HepG2 (cell line): ENCODE measurements at regions not wholly inside any gene's neighbourhood (a gene's known extent, or its start where the extent isn't known, plus 50 kb on each side); places are given as distances from the start of the nearest gene placed in this dataset.

Experiments used
- ATAC-seq: fragments of 200-7000 bp; cut with Tn5 transposase; 3 replicates; pipeline ENCODE4 v1.9.1; 2020; ENCODE audit warnings: mild to moderate bottlenecking, moderate library complexity
- BruUV-seq: library from RNA; stranded (reverse); fragments of 400-500 nt; replicated peaks from 2 replicates; lab custom pipeline; 2021; lab: Mats Ljungman, UMichigan
- CTCF ChIA-PET: fragments of 300-600 bp; formaldehyde crosslinking; extraction: SDS; loops from one replicate; lab custom pipeline; 2021; ENCODE audit warnings: low total read pairs, inconsistent platforms, low intra/inter-chr PET ratio; lab: Yijun Ruan, JAX
- POLR2A ChIA-PET: fragments of 350-600 bp; sonication (Branson Sonifier 250); formaldehyde crosslinking; loops from one replicate; lab custom pipeline; 2020; ENCODE audit warnings: antibody characterized with exemption, inconsistent platforms; lab: Yijun Ruan, JAX
- DNase-seq: peaks from one replicate; pipeline ENCODE4 v3.0.0-alpha.2; 2015; ENCODE audit warnings: low spot score
- FAIRE-seq: peaks from 3 replicates; lab custom pipeline; 2011; peaks lifted over from hg19 to GRCh38; lab: Jason Lieb, UNC
- H2AFZ ChIP-seq: one replicate; pipeline ENCODE4 v1.6.1; 2011; ENCODE audit warnings: low read length, inconsistent platforms
- H3K27ac ChIP-seq: fragments of 300-600 bp; 3 replicates; pipeline ENCODE4 v1.8.0; 2011; ENCODE audit warnings: mixed run types, mild to moderate bottlenecking, mixed read lengths, low read length, inconsistent platforms; ENCODE audit not compliant: insufficient read depth; ENCODE audit errors: extremely low read length
- H3K27me3 ChIP-seq, 2 experiments: fragments of 200-600 bp in 1 of 2; 2 replicates in 1 of 2; 3 replicates in 1 of 2; pipeline versions ENCODE4 v1.6.0 to v1.8.0; 2011; ENCODE audit warnings: low read length in 2 of 2, mild to moderate bottlenecking in 2 of 2, moderate library complexity in 2 of 2, inconsistent platforms in 1 of 2; ENCODE audit not compliant: insufficient read depth in 2 of 2, control insufficient read depth in 1 of 2
- H3K36me3 ChIP-seq, 2 experiments: fragments of 200-600 bp in 1 of 2; replicated peaks in 1 of 2; 2 replicates in 1 of 2; 3 replicates in 1 of 2; pipeline versions ENCODE4 v1.5.1 to v1.8.0; 2011; ENCODE audit warnings: low read length in 2 of 2, inconsistent platforms in 1 of 2; ENCODE audit not compliant: insufficient read depth in 2 of 2, control insufficient read depth in 1 of 2
- H3K4me1 ChIP-seq: 2 replicates; pipeline ENCODE4 v1.5.1; 2012; ENCODE audit warnings: low read length, inconsistent platforms; ENCODE audit not compliant: insufficient read depth
- H3K4me2 ChIP-seq: 2 replicates; pipeline ENCODE4 v1.6.0; 2011; ENCODE audit warnings: low read depth, low read length, inconsistent platforms
- H3K4me3 ChIP-seq, 3 experiments: fragments of 200-600 bp in 1 of 3; sonication (generic), shearing (Covaris generic) in 1 of 3; replicated peaks in 1 of 3; 2 replicates each; pipeline ENCODE4 v1.5.1; 2011 to 2016; ENCODE audit warnings: low read length in 3 of 3, inconsistent platforms in 2 of 3, low read depth in 2 of 3, mild to moderate bottlenecking in 2 of 3, control low read depth in 1 of 3, mixed read lengths in 1 of 3; ENCODE audit not compliant: insufficient read depth in 1 of 3
- H3K79me2 ChIP-seq: one replicate; pipeline ENCODE4 v1.6.1; 2011; ENCODE audit warnings: low read length, inconsistent platforms; ENCODE audit not compliant: insufficient read depth
- H3K9ac ChIP-seq: 2 replicates; pipeline ENCODE4 v1.6.0; 2011; ENCODE audit warnings: mild to moderate bottlenecking, low read depth, low read length, inconsistent platforms; ENCODE audit not compliant: insufficient read depth
- H3K9me3 ChIP-seq: 2 replicates; pipeline ENCODE4 v1.5.1; 2012; ENCODE audit warnings: mild to moderate bottlenecking, low read length
- H4K20me1 ChIP-seq: 2 replicates; pipeline ENCODE4 v1.6.0; 2011; ENCODE audit warnings: inconsistent platforms, mild to moderate bottlenecking, low read length, moderate library complexity; ENCODE audit not compliant: insufficient read depth
- CERS6 ChIP-seq: sonication (generic); formaldehyde crosslinking; IDR thresholded peaks from 2 replicates; pipeline ENCODE4 v1.5.0; 2020; ENCODE audit warnings: missing genetic modification reagents
- HDAC6 ChIP-seq: fragments of 200-600 bp; sonication (generic); IDR thresholded peaks from 2 replicates; pipeline ENCODE4 v1.7.0; 2017; ENCODE audit warnings: mild to moderate bottlenecking, antibody characterized with exemption, low read length, low read depth
- NONO ChIP-seq, 2 experiments: fragments of 450-650 bp in 1 of 2; sonication (generic) in 1 of 2; formaldehyde crosslinking in 1 of 2; IDR thresholded peaks in 1 of 2; conservative IDR thresholded peaks in 1 of 2; 2 replicates each; pipeline versions ENCODE4 v1.6.1 to v1.8.0; 2017 to 2022; ENCODE audit warnings: mild to moderate bottlenecking in 1 of 2, missing genetic modification reagents in 1 of 2, moderate library complexity in 1 of 2
- REST ChIP-seq, 2 experiments: IDR thresholded peaks; 2 replicates each; pipeline ENCODE4 v1.6.1; 2011 to 2012; ENCODE audit warnings: low read length in 2 of 2, borderline replicate concordance in 1 of 2, low read depth in 1 of 2, mild to moderate bottlenecking in 1 of 2, moderate library complexity in 1 of 2
- SIN3A ChIP-seq: IDR thresholded peaks from 2 replicates; pipeline ENCODE4 v1.6.1; 2011; ENCODE audit warnings: low read depth, mild to moderate bottlenecking, control low read depth, low read length, borderline replicate concordance
- SMAD9 ChIP-seq: sonication (generic); formaldehyde crosslinking; IDR thresholded peaks from 2 replicates; pipeline ENCODE4 v1.5.1; 2020; ENCODE audit warnings: mild to moderate bottlenecking, missing genetic modification reagents
- ZBTB14 ChIP-seq: sonication (generic); formaldehyde crosslinking; IDR thresholded peaks from 2 replicates; pipeline ENCODE4 v1.4.0; 2020; ENCODE audit warnings: missing genetic modification reagents
- ZNF232 ChIP-seq: sonication (generic); formaldehyde crosslinking; IDR thresholded peaks from 2 replicates; pipeline ENCODE4 v1.4.0; 2020; ENCODE audit warnings: missing genetic modification reagents, borderline replicate concordance
- ZNF275 ChIP-seq: sonication (generic); formaldehyde crosslinking; IDR thresholded peaks from 2 replicates; pipeline ENCODE4 v1.8.0; 2022; ENCODE audit warnings: missing genetic modification reagents, mild to moderate bottlenecking, inconsistent platforms, borderline replicate concordance
- ZNF609 ChIP-seq: sonication (generic); formaldehyde crosslinking; IDR thresholded peaks from 2 replicates; pipeline ENCODE4 v1.4.0; 2020; ENCODE audit warnings: mild to moderate bottlenecking, missing genetic modification reagents, borderline replicate concordance
- WGBS: methylation state at CpG from one replicate; pipeline ENCODE4 v1.1.6; 2017; ENCODE audit warnings: low lambda C conversion rate; 5-methylcytosine and 5-hydroxymethylcytosine counted together
- in situ Hi-C: cut with HindIII; loops from 2 replicates; pipeline ENCODE4 v1.10.0; 2017; ENCODE audit warnings: low pct_unique_long_range_greater_than_20kb; ENCODE audit not compliant: extremely low pct_ligation_motif_present
- intact Hi-C: fragments of 100-400 bp; cut with micrococcal nuclease; formaldehyde crosslinking; loops from one replicate; pipeline ENCODE4 v1.10.0; 2022; ENCODE audit not compliant: unreplicated experiment

- no peak for TF ChIP-seq REST (IDR thresholded peaks at IDR 0.05; ENCODE audit: borderline replicate concordance in 1 of 2, low read depth in 1 of 2, low read length in 2 of 2)
Measured at GRCh38 chr2:82731824-82732223, 1727.3 kb downstream of the SUCLG1 start (continued).

- POLR2A ChIA-PET, result no interaction called here
- WGBS, result 29% methylated on average over 1 of the region's 1 CpG
- H3K9ac ChIP-seq, result no peak overlapping the region
- no TSS peak for BruUV-seq
- no peak for FAIRE-seq
- no peak for ATAC-seq
- no peaks in the 10 kb centered on the region for H4K20me1 ChIP-seq
- H3K36me3 ChIP-seq, result no peaks in the 10 kb centered on the region
- CTCF ChIA-PET, result no interaction called here
- H3K27ac ChIP-seq, result no peak overlapping the region
- H3K4me3 ChIP-seq, result no peak overlapping the region
- H3K79me2 ChIP-seq, result no peaks in the 10 kb centered on the region
- in situ Hi-C loops, result no loop called here
- H3K27me3 ChIP-seq, result no peaks in the 10 kb centered on the region; a peak in 1 of 5 replicates
- no peak overlapping the region for H3K4me2 ChIP-seq
- no peaks in the 10 kb centered on the region for H3K4me1 ChIP-seq
- intact Hi-C loops, result no loop called here
- peaks cover 4% of the 10 kb centered on the region for H3K9me3 ChIP-seq
- no peak overlapping the region for H2AFZ ChIP-seq
- DNase-seq, result no peak
- TF ChIP-seq ZNF609 (no peak), ZNF232 (CRISPR knock-in tag) (no peak), NONO (IDR thresholded peaks at IDR 0.05) (no peak), NONO (CRISPR knock-in tag; conservative IDR thresholded peaks at IDR 0.05) (no peak), SMAD9 (CRISPR knock-in tag) (no peak), ZBTB14 (CRISPR knock-in tag) (no peak), SIN3A (no peak), HDAC6 (no peak), ZNF275 (CRISPR knock-in tag) (no peak), CERS6 (CRISPR knock-in tag) (no peak)
Measured at GRCh38 chr2:82730811-82731210, 1728.3 kb downstream of the SUCLG1 start.
